ENCODE measurements at regions not wholly inside any gene's neighbourhood (a gene's known extent, or its start where the extent isn't known, plus 50 kb on each side); places are given as distances from the start of the nearest gene placed in this dataset.

DNA sequence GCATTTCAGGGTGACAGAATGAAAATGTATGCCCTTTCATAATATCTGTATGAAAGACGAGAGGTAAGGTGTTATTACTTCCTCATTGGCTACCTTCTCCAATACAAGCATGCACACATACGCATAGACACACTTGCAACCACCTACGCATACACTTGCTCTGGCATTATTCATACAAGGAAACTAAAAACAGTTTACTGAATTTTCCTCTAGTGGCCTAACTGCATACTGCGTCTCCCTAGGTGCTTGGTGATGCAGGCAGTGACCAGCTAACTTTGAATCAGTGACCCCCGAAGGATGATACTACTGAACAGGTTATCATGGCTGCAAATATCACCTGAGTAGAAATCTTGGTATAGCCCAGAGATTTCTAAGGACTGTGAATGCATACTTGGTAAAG is 593.1 kb downstream of the PKHD1 start:
- Mint-ChIP-seq H3K27ac (no peak overlapping the region), H3K9me3 (ENCODE audit: low read depth) (no peaks in the 10 kb centered on the region), H3K4me1 (ENCODE audit: low read depth) (no peaks in the 10 kb centered on the region), H3K36me3 (no peaks in the 10 kb centered on the region), H3K27me3 (no peaks in the 10 kb centered on the region), H3K4me3 (no peak overlapping the region)

DNA sequence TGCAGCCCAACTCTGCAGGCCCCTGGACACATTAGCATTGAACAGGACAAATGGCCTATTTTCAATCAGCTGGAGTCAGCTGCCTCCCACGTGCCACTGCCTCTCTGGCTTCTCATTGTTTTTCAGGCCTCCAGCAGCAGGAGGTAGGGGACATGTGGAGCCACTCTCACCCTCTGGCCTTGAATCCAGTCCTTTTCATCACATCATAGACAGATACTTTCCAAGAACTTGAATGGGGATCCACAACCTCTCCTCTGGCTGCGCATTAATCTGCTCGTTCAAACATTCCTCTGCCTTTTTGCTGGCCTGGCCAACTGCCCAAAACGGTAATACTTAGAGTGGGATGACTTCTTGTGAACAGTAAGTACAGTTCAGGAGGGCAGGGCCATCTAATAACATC is 592.3 kb downstream of the PKHD1 start:
- H3K4me1 Mint-ChIP-seq (ENCODE audit: low read depth): no peaks in the 10 kb centered on the region
- H3K27me3 Mint-ChIP-seq: no peaks in the 10 kb centered on the region
- no peaks in the 10 kb centered on the region for H3K9me3 Mint-ChIP-seq (ENCODE audit: low read depth)
- no peaks in the 10 kb centered on the region for H3K36me3 Mint-ChIP-seq
- no peak overlapping the region for H3K27ac Mint-ChIP-seq
- H3K4me3 Mint-ChIP-seq: no peak overlapping the region

DNA sequence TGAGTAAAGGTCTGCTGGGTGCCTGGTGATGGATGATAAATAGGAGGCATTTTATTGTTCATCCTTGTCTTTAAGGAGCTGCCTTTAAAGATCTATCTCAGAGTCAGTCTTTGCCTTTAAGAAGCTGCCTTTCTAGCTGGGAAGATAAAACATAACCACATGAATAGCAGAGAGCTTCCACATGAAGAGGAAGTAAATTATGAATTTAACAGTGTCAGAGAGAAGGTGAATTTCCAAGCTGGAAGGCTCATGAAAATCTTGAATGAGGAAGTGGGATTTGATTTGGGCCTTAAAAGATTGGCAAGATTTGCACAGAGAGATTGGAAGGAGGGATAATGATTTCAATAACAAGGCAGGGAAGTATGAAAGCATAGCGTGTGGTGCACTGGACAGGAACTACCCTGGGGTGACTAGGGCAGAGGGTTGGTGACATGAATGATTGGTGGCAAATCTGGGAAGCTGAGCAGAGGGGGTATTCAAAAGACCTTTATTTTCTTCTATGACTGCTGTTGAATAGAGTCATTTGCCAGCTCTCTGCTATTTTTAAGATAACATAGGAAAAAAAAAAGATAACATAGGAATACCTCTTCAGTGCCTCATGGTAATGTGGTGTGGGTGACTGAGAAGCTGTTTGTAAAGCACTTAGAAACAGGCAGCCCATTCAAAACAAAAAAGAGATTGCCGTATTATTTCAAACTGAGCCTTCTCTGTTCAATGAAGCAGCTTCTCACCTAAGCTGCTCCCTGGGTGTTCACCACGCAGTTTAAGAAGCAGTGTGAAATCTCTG is 591.6 kb downstream of the PKHD1 start:
- H3K27me3 Mint-ChIP-seq: no peaks in the 10 kb centered on the region
- H3K9me3 Mint-ChIP-seq (ENCODE audit: low read depth): no peaks in the 10 kb centered on the region
- H3K27ac Mint-ChIP-seq: no peak overlapping the region
- H3K4me1 Mint-ChIP-seq (ENCODE audit: low read depth): no peaks in the 10 kb centered on the region
- no peaks in the 10 kb centered on the region for H3K36me3 Mint-ChIP-seq
- no peak overlapping the region for H3K4me3 Mint-ChIP-seq

DNA sequence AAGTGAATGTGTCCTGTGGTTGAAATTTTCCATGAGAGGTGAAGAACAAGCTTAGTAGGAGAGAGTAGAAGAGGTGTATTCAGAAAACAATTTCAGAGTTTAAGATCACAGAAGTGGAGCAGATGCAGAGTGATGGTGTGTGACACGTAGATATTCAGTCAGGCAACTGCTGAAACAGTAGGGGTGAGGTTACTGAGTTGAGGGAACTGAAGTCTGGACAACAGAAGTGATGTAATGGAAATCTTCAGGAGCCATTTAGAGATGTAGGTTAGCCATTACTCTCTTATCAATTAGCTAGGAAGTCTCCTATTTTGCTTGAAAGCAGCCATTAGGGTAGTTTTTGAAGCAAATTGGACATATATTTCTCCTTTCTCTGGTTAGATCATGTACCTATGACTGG is 584.4 kb downstream of the PKHD1 start:
- no peaks in the 10 kb centered on the region for H3K36me3 Mint-ChIP-seq
- no peaks in the 10 kb centered on the region for H3K4me1 Mint-ChIP-seq (ENCODE audit: low read depth)
- H3K4me3 Mint-ChIP-seq: no peak overlapping the region
- no peak overlapping the region for H3K27ac Mint-ChIP-seq
- peaks cover 6% of the 10 kb centered on the region for H3K9me3 Mint-ChIP-seq (ENCODE audit: low read depth)
- no peaks in the 10 kb centered on the region for H3K27me3 Mint-ChIP-seq

DNA sequence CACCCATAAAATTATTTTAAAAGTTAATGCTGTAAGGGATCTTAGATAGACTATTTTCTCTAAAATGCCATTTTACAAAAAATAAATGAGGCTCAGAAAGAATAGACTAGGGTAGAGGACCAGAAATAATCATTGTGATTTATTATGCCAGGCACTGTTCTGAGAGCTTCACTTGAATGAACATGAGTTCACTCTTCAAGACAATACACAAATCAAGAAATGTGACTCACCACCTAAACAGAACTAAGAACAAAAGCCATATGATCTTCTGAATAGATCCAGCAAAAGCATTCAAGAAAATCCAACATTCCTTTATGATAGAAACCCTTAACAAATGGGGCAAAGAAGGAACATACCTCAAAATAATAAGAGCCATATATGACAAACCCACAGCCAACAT is 582.0 kb downstream of the PKHD1 start:
- Mint-ChIP-seq H3K9me3 (ENCODE audit: low read depth) (peaks cover 6% of the 10 kb centered on the region), H3K27ac (no peak overlapping the region), H3K4me1 (ENCODE audit: low read depth) (no peaks in the 10 kb centered on the region), H3K27me3 (no peaks in the 10 kb centered on the region), H3K36me3 (no peaks in the 10 kb centered on the region), H3K4me3 (no peak overlapping the region)

DNA sequence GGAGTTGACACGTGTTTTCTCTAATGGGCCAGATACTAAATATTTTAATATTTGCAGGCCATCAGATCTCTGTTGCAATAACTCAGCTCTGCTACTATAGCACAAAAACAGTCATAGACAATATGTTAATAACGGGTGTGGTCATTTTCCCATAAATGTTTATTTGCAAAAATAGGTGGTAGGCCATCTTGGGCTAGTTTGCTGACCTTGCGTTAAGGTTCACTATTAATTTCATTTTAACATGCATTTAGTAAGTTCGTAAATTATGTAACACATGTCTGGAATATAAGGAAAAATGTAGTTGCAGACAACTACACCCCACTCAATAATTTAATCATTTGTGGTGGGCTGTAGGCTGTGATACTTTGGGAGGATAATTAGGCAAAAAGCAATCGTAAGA is 577.8 kb downstream of the PKHD1 start:
- no peak overlapping the region for H3K27ac Mint-ChIP-seq
- no peaks in the 10 kb centered on the region for H3K27me3 Mint-ChIP-seq
- peaks cover 10% of the 10 kb centered on the region for H3K9me3 Mint-ChIP-seq (ENCODE audit: low read depth)
- H3K4me1 Mint-ChIP-seq (ENCODE audit: low read depth): no peaks in the 10 kb centered on the region
- no peak overlapping the region for H3K4me3 Mint-ChIP-seq
- H3K36me3 Mint-ChIP-seq: no peaks in the 10 kb centered on the region

DNA sequence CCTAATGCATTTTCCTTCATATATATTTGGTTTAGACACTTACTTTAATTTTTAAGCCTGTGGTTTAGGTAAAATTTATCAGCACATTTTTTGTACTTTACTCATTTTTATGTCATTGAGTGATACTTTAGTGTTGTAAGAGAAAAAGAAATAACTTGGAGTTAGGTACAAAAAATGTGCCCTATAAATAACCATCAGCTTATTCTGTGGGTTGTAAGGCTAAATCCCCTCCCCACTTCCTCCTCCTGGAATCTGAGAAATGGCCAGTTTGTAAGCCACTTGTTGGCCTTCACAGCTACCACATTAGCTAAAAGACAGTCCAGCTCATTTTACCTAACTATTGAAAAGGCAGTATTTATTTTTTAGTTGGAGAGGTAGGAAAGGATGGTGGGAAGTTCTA is 576.3 kb downstream of the PKHD1 start:
- H3K9me3 Mint-ChIP-seq (ENCODE audit: low read depth): peaks cover 11% of the 10 kb centered on the region
- no peak overlapping the region for H3K4me3 Mint-ChIP-seq
- H3K27me3 Mint-ChIP-seq: no peaks in the 10 kb centered on the region
- no peak overlapping the region for H3K27ac Mint-ChIP-seq
- no peaks in the 10 kb centered on the region for H3K4me1 Mint-ChIP-seq (ENCODE audit: low read depth)
- H3K36me3 Mint-ChIP-seq: no peaks in the 10 kb centered on the region

DNA sequence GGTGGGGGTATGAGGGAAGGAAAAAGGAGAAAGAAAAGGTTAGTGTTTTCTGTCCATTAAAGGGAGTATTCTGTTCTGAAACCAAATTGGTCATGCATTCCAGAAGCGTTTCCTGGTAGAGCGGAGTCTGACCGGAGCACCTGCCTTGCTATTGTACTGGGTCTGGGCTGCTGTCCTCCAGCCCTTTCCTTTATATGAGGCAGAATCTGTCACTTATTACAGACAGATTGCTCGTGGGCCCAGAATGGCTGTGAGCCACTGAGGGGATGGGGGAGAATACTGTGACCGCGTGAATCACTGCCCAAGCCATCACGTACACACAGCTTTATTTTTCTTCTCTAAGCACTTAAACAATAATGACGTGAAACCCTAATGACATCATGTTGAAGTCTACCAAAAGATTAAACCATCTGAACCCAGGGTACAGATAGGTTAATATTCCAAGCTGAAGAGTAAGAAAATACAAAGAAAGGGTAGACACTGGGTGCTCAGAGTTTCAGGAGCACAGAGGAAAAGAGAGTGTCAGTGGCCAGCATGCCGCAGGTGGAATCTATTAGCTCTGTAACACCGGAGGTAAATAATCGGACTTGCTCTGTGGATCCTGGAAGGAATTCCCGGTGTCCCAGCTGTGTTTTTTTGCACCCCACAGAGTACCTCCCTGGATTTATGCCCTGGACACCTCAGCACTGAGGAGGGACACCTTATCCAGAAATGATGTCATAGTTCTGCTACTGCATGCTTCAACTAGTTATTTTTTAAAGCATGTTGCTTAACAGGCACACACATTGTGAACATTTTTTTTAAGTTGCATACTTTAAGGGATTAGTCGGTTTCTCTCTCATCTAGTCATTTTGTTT is 573.3 kb downstream of the PKHD1 start:
- peaks cover 18% of the 10 kb centered on the region for H3K9me3 Mint-ChIP-seq (ENCODE audit: low read depth)
- no peaks in the 10 kb centered on the region for H3K27me3 Mint-ChIP-seq
- no peak overlapping the region for H3K4me3 Mint-ChIP-seq
- H3K27ac Mint-ChIP-seq: no peak overlapping the region
- no peaks in the 10 kb centered on the region for H3K4me1 Mint-ChIP-seq (ENCODE audit: low read depth)
- H3K36me3 Mint-ChIP-seq: no peaks in the 10 kb centered on the region

DNA sequence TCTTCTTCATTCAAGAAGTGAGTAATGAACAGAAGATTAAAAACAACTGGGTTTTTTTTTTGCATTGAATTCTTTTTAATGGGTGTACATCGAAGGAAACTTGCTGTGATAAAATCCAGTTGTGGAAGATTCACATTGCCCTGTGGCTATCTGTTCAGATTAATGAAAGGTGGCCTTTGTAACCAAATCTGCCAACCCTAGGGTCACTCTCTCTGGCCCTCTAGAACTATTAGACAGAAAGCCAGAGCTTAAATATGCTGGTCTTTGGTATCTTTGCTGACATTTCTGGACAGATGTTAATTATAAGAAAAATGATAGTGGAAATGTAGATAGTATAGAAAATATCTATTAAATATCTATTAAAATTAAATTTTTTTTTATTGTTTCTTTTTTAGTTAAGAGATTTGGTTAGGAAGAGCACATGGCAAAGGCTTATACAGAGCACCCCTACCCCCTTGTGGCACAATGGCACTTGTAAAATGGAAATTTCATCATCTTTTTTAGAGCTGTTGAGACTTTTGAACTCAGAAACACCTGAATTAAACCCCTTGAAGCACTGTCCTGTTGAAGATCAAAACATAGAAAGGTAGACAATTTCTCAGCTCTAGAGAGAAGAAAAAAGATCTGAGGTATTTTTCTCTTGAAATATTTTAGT is 572.5 kb downstream of the PKHD1 start:
- Mint-ChIP-seq H3K9me3 (ENCODE audit: low read depth) (peaks cover 18% of the 10 kb centered on the region), H3K4me3 (no peak overlapping the region)

DNA sequence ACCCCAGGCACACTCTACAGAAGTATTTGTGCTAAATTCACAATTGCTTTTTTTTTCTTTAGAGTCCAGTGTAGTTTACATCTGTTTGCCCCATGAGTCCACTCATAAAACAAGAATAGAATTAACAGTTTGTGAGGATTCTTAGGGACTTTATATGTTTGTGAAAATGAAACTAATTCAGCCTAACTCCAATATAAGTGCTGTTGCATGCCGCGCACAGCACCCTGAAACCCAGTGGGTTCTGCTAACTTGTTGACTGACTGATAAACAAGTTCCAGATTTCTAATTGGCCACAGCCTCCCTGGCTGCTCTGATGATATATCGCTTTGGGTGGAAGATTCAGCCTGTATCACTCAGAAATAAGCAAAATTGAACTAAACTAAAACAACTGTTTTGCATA is 561.4 kb downstream of the PKHD1 start:
- H3K36me3 Mint-ChIP-seq: no peaks in the 10 kb centered on the region
- H3K27me3 Mint-ChIP-seq: no peaks in the 10 kb centered on the region
- no peak overlapping the region for H3K4me3 Mint-ChIP-seq
- no peaks in the 10 kb centered on the region for H3K9me3 Mint-ChIP-seq (ENCODE audit: low read depth)
- no peak overlapping the region for H3K27ac Mint-ChIP-seq
- H3K4me1 Mint-ChIP-seq (ENCODE audit: low read depth): no peaks in the 10 kb centered on the region

More for the DNA sequence above, 572.5 kb downstream of the PKHD1 start:
- no peaks in the 10 kb centered on the region for H3K4me1 Mint-ChIP-seq (ENCODE audit: low read depth)
- H3K36me3 Mint-ChIP-seq: no peaks in the 10 kb centered on the region
- no peak overlapping the region for H3K27ac Mint-ChIP-seq
- H3K27me3 Mint-ChIP-seq: no peaks in the 10 kb centered on the region

DNA sequence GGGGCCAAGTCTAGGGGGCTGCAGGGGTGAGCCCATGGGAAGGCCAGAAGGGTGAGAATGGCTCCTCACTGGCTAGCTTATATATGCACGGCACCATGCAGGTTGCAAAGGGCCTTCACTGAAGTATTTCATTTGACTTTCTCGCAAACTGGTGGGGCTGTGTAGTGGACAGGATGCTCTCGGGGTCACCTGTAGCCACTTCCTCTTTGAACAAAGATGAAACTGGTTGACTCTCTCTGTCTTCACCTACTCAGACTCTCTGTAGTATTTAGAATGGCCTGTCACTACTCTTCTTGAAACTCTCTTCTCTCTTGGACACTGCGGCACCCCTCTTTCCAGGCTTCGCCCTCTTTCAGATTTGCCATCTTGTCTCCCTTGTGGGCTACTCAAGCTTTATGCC is 560.5 kb downstream of the PKHD1 start:
- no peak overlapping the region for H3K27ac Mint-ChIP-seq
- no peaks in the 10 kb centered on the region for H3K4me1 Mint-ChIP-seq (ENCODE audit: low read depth)
- no peaks in the 10 kb centered on the region for H3K27me3 Mint-ChIP-seq
- H3K36me3 Mint-ChIP-seq: no peaks in the 10 kb centered on the region
- no peak overlapping the region for H3K4me3 Mint-ChIP-seq
- H3K9me3 Mint-ChIP-seq (ENCODE audit: low read depth): no peaks in the 10 kb centered on the region

DNA sequence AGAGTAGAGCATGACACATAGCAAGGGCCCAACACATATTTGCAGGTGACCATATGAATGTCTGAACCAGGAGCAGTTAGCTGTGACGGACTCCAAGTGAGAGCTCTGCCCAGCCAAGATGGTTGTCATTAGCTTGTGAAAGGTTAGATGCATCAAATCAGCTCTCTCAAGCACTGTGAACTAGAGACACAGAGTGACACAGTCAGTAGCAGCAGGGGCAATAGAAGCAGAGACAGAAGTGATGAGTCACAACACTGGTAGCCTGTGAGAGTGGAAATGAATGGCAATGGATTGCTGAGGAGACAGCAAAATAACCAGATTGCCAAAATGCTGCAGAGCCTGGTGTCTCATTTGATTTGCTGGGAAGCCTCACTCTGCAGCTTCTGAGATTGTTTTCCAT is 558.9 kb downstream of the PKHD1 start:
- H3K9me3 Mint-ChIP-seq (ENCODE audit: low read depth): no peaks in the 10 kb centered on the region
- no peak overlapping the region for H3K4me3 Mint-ChIP-seq
- no peaks in the 10 kb centered on the region for H3K36me3 Mint-ChIP-seq
- H3K27me3 Mint-ChIP-seq: no peaks in the 10 kb centered on the region
- H3K4me1 Mint-ChIP-seq (ENCODE audit: low read depth): no peaks in the 10 kb centered on the region
- no peak overlapping the region for H3K27ac Mint-ChIP-seq

DNA sequence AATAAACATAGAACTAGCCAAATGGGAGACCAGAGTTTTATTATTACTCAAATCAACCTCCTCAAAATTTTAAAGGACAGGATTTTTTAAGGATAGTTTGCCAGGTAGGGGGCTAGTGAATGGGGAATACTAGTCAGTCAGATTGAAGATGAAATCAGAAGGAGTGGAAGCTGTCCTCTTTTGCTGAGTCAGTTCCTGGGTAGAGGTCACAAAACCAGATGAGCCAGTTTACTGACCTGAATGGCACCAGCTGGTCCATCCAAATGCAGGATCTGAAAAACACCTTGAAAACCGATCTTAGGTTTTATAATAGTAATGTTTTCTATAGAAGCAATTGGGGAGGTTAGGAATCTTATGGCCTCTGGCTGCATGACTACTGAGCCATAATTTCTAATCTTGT is 558.2 kb downstream of the PKHD1 start:
- H3K27ac Mint-ChIP-seq: no peak overlapping the region

DNA sequence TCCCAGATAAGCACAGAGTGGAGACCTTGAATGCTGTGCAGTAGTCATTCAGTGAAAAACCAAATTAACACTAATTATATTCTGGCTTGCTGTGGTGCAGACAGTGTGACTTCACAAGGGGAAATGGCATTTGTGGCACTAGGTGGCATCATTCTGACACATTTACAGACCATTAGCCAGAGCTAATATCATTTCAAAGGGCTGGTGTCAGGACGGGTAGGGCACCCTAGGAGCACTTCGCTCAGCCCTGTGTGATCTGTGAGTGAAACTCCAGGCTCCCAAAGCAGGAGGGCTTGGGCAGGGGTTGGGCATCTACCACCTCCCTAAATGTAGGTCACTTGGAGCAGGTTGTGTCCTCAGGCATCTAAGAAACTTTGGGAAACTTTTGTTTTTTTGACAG is 555.8 kb downstream of the PKHD1 start:
- Mint-ChIP-seq H3K27me3 (no peaks in the 10 kb centered on the region), H3K4me3 (no peak overlapping the region), H3K4me1 (ENCODE audit: low read depth) (no peaks in the 10 kb centered on the region), H3K9me3 (ENCODE audit: low read depth) (no peaks in the 10 kb centered on the region), H3K27ac (no peak overlapping the region), H3K36me3 (no peaks in the 10 kb centered on the region)

More for the DNA sequence above, 558.2 kb downstream of the PKHD1 start:
- Mint-ChIP-seq H3K4me3 (no peak overlapping the region), H3K27me3 (no peaks in the 10 kb centered on the region), H3K36me3 (no peaks in the 10 kb centered on the region), H3K9me3 (ENCODE audit: low read depth) (no peaks in the 10 kb centered on the region), H3K4me1 (ENCODE audit: low read depth) (no peaks in the 10 kb centered on the region)

DNA sequence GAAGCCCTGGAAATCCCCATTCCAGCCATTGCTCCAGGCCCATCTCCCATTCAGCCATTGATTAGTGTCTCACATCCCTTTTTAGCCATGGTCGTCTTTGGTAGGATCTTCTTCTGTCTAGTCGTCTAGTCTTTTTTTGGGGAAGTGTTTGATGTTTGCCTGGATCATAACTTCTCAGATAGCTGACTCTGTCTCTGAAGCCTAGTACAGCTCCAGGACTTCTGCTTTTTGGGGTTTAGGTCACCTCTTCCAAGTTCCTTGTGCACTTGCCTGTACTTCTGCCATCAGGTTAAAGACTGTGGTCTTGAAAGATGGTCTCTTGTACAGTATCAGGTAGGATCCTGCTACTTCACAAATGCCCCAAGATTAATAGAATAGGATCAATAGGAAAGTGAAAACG is 553.5 kb downstream of the PKHD1 start:
- H3K36me3 Mint-ChIP-seq: no peaks in the 10 kb centered on the region
- no peaks in the 10 kb centered on the region for H3K4me1 Mint-ChIP-seq (ENCODE audit: low read depth)
- H3K27me3 Mint-ChIP-seq: no peaks in the 10 kb centered on the region

More for the DNA sequence above, 553.5 kb downstream of the PKHD1 start:
- no peaks in the 10 kb centered on the region for H3K9me3 Mint-ChIP-seq (ENCODE audit: low read depth)
- no peak overlapping the region for H3K4me3 Mint-ChIP-seq
- no peak overlapping the region for H3K27ac Mint-ChIP-seq

Measured in activated naive CD8-positive, alpha-beta T cell (primary cell).